K562 (cell line): ENCODE measurements at regions not wholly inside any gene's neighbourhood (a gene's known extent, or its start where the extent isn't known, plus 50 kb on each side); places are given as distances from the start of the nearest gene placed in this dataset.
A peak's percentile ranks its signal among the peaks of the same experiment; 100 is the strongest.

Source experiments
- ATF1 ChIP-seq, 2 experiments: fragments of 450-650 bp in 1 of 2; IDR thresholded peaks; 2 replicates each; pipeline ENCODE4 v1.6.1; 2016; ENCODE audit warnings: missing compliant biosample characterization in 1 of 2, missing genetic modification characterization in 1 of 2
- EP300 ChIP-seq: IDR thresholded peaks from 2 replicates; pipeline ENCODE4 v1.6.1; 2012; ENCODE audit warnings: low read length, improper control_type of control experiment
- ESRRB ChIP-seq: fragments of 250-450 bp; sonication (Bioruptor Pico); IDR thresholded peaks from 2 replicates; pipeline ENCODE4 v1.5.0; 2020; ENCODE audit warnings: mild to moderate bottlenecking, moderate library complexity, borderline replicate concordance
- MYNN ChIP-seq, 2 experiments: sonication (generic); formaldehyde crosslinking in 1 of 2; IDR thresholded peaks; 2 replicates each; pipeline versions ENCODE4 v1.5.0 to v1.6.1; 2016 to 2020; ENCODE audit warnings: antibody characterized with exemption in 1 of 2, missing genetic modification reagents in 1 of 2
- NR4A1 ChIP-seq, 2 experiments: fragments of 250-450 bp in 1 of 2; fragments of 450-650 bp in 1 of 2; sonication (Bioruptor Pico) in 1 of 2; IDR thresholded peaks; 2 replicates each; pipeline versions ENCODE4 v1.4.0 to v1.6.1; 2016 to 2020; ENCODE audit warnings: mild to moderate bottlenecking in 2 of 2, missing compliant biosample characterization in 1 of 2, missing genetic modification characterization in 1 of 2, moderate library complexity in 1 of 2
- PCBP1 ChIP-seq: fragments of 200-400 bp; formaldehyde crosslinking; IDR thresholded peaks from 2 replicates; pipeline ENCODE4 v1.6.1; 2018; ENCODE audit warnings: mild to moderate bottlenecking, low read depth, low read length; ENCODE audit not compliant: poor library complexity, severe bottlenecking
- POLR2AphosphoS5 ChIP-seq: IDR thresholded peaks from 2 replicates; pipeline ENCODE4 v1.6.1; 2011; ENCODE audit warnings: mild to moderate bottlenecking, low read depth, low read length, moderate library complexity; ENCODE audit not compliant: control insufficient read depth, insufficient read depth
- SIX5 ChIP-seq, 2 experiments: IDR thresholded peaks; 2 replicates each; pipeline ENCODE4 v1.6.1; 2011; ENCODE audit warnings: low read length in 2 of 2, borderline replicate concordance in 1 of 2, low read depth in 1 of 2, mild to moderate bottlenecking in 1 of 2, moderate library complexity in 1 of 2; ENCODE audit not compliant: insufficient read depth in 1 of 2
- YBX1 ChIP-seq: fragments of 450-650 bp; IDR thresholded peaks from 2 replicates; pipeline ENCODE4 v1.7.1; 2016; ENCODE audit warnings: mild to moderate bottlenecking
- ZFP1 ChIP-seq: fragments of 450-650 bp; formaldehyde crosslinking; IDR thresholded peaks from 2 replicates; pipeline ENCODE4 v1.4.0; 2020; ENCODE audit warnings: mild to moderate bottlenecking, mixed read lengths
- ZNF140 ChIP-seq: fragments of 250-450 bp; sonication (Bioruptor Pico); IDR thresholded peaks from 2 replicates; pipeline ENCODE4 v1.8.0; 2021; ENCODE audit warnings: moderate library complexity, mild to moderate bottlenecking, inconsistent platforms
- ZNF586 ChIP-seq: fragments of 450-650 bp; formaldehyde crosslinking; conservative IDR thresholded peaks from 2 replicates; pipeline ENCODE4 v1.4.0; 2020; ENCODE audit warnings: mild to moderate bottlenecking, moderate library complexity
- ZNF76 ChIP-seq: fragments of 250-450 bp; sonication (Bioruptor Pico); IDR thresholded peaks from 2 replicates; pipeline ENCODE4 v1.4.0; 2020; ENCODE audit warnings: mild to moderate bottlenecking, moderate library complexity, borderline replicate concordance
- TF ChIP-seq, protein P1 (sequence below): fragments of 200-600 bp; sonication (generic); IDR thresholded peaks from one replicate; pipeline ENCODE4 v1.6.1; 2012; ENCODE audit warnings: mild to moderate bottlenecking, low read depth, low read length, inconsistent platforms
- TF ChIP-seq, protein P2 (sequence below): fragments of 450-650 bp; IDR thresholded peaks from 2 replicates; pipeline ENCODE4 v1.6.1; 2017; ENCODE audit warnings: antibody characterized with exemption

DNA sequence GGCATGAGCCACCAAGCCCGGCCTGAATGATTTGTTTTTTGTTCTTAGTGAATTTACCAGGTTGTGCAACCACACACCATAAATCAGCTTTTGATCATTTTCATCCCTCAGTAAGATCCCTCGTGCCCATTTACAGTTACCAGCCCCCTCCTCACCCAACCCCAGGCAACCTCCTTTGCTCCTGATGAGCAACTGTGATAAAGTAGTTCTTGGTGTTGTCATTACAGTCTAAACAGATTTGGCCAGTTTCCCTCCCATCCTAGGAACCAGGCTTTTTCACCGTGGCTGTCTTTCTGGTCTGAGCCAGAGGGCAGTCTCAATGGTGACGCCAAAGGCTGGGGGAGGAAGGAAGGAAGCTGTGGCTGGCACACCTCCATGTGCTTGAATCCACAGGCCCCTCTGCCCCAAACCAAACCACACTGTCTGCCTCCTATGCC lies 61.2 kb upstream of the WDFY2 start (continued):
- TF ChIP-seq, protein P1, sequence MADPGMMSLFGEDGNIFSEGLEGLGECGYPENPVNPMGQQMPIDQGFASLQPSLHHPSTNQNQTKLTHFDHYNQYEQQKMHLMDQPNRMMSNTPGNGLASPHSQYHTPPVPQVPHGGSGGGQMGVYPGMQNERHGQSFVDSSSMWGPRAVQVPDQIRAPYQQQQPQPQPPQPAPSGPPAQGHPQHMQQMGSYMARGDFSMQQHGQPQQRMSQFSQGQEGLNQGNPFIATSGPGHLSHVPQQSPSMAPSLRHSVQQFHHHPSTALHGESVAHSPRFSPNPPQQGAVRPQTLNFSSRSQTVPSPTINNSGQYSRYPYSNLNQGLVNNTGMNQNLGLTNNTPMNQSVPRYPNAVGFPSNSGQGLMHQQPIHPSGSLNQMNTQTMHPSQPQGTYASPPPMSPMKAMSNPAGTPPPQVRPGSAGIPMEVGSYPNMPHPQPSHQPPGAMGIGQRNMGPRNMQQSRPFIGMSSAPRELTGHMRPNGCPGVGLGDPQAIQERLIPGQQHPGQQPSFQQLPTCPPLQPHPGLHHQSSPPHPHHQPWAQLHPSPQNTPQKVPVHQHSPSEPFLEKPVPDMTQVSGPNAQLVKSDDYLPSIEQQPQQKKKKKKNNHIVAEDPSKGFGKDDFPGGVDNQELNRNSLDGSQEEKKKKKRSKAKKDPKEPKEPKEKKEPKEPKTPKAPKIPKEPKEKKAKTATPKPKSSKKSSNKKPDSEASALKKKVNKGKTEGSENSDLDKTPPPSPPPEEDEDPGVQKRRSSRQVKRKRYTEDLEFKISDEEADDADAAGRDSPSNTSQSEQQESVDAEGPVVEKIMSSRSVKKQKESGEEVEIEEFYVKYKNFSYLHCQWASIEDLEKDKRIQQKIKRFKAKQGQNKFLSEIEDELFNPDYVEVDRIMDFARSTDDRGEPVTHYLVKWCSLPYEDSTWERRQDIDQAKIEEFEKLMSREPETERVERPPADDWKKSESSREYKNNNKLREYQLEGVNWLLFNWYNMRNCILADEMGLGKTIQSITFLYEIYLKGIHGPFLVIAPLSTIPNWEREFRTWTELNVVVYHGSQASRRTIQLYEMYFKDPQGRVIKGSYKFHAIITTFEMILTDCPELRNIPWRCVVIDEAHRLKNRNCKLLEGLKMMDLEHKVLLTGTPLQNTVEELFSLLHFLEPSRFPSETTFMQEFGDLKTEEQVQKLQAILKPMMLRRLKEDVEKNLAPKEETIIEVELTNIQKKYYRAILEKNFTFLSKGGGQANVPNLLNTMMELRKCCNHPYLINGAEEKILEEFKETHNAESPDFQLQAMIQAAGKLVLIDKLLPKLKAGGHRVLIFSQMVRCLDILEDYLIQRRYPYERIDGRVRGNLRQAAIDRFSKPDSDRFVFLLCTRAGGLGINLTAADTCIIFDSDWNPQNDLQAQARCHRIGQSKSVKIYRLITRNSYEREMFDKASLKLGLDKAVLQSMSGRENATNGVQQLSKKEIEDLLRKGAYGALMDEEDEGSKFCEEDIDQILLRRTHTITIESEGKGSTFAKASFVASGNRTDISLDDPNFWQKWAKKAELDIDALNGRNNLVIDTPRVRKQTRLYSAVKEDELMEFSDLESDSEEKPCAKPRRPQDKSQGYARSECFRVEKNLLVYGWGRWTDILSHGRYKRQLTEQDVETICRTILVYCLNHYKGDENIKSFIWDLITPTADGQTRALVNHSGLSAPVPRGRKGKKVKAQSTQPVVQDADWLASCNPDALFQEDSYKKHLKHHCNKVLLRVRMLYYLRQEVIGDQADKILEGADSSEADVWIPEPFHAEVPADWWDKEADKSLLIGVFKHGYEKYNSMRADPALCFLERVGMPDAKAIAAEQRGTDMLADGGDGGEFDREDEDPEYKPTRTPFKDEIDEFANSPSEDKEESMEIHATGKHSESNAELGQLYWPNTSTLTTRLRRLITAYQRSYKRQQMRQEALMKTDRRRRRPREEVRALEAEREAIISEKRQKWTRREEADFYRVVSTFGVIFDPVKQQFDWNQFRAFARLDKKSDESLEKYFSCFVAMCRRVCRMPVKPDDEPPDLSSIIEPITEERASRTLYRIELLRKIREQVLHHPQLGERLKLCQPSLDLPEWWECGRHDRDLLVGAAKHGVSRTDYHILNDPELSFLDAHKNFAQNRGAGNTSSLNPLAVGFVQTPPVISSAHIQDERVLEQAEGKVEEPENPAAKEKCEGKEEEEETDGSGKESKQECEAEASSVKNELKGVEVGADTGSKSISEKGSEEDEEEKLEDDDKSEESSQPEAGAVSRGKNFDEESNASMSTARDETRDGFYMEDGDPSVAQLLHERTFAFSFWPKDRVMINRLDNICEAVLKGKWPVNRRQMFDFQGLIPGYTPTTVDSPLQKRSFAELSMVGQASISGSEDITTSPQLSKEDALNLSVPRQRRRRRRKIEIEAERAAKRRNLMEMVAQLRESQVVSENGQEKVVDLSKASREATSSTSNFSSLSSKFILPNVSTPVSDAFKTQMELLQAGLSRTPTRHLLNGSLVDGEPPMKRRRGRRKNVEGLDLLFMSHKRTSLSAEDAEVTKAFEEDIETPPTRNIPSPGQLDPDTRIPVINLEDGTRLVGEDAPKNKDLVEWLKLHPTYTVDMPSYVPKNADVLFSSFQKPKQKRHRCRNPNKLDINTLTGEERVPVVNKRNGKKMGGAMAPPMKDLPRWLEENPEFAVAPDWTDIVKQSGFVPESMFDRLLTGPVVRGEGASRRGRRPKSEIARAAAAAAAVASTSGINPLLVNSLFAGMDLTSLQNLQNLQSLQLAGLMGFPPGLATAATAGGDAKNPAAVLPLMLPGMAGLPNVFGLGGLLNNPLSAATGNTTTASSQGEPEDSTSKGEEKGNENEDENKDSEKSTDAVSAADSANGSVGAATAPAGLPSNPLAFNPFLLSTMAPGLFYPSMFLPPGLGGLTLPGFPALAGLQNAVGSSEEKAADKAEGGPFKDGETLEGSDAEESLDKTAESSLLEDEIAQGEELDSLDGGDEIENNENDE = no peak
- TF ChIP-seq MYNN (IDR thresholded peaks at IDR 0.05) (no peak), MYNN (CRISPR knock-in tag; IDR thresholded peaks at IDR 0.05) (no peak), YBX1 (no peak), ZNF586 (no peak), ZFP1 (no peak), PCBP1 (no peak), SIX5 (IDR thresholded peaks at IDR 0.05; ENCODE audit: borderline replicate concordance in 1 of 2, insufficient read depth in 1 of 2, low read depth in 1 of 2, low read length in 2 of 2) (no peak), ATF1 (CRISPR knock-in tag; IDR thresholded peaks at IDR 0.05) (no peak), ATF1 (tag; IDR thresholded peaks at IDR 0.05) (peak; percentile 33; the same call in 1 of the 2 replicates), POLR2AphosphoS5 (no peak), NR4A1 (CRISPR knock-in tag; IDR thresholded peaks at IDR 0.05) (no peak), NR4A1 (tag; IDR thresholded peaks at IDR 0.05) (no peak), ESRRB (CRISPR knock-in tag) (no peak), ZNF76 (CRISPR knock-in tag) (no peak), ZNF140 (CRISPR knock-in tag) (no peak), EP300 (peak; percentile 10; the same call in 1 of the 2 replicates)
- TF ChIP-seq, protein P2, sequence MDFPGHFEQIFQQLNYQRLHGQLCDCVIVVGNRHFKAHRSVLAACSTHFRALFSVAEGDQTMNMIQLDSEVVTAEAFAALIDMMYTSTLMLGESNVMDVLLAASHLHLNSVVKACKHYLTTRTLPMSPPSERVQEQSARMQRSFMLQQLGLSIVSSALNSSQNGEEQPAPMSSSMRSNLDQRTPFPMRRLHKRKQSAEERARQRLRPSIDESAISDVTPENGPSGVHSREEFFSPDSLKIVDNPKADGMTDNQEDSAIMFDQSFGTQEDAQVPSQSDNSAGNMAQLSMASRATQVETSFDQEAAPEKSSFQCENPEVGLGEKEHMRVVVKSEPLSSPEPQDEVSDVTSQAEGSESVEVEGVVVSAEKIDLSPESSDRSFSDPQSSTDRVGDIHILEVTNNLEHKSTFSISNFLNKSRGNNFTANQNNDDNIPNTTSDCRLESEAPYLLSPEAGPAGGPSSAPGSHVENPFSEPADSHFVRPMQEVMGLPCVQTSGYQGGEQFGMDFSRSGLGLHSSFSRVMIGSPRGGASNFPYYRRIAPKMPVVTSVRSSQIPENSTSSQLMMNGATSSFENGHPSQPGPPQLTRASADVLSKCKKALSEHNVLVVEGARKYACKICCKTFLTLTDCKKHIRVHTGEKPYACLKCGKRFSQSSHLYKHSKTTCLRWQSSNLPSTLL = no peak
